ENCODE measurements at regions not wholly inside any gene's neighbourhood (a gene's known extent, or its start where the extent isn't known, plus 50 kb on each side); places are given as distances from the start of the nearest gene placed in this dataset.
"Not testable (repeated sequence)": the region's sequence is repeated elsewhere in the genome, so short reads cannot be mapped to it uniquely, and the experiment has no call there.

DNA sequence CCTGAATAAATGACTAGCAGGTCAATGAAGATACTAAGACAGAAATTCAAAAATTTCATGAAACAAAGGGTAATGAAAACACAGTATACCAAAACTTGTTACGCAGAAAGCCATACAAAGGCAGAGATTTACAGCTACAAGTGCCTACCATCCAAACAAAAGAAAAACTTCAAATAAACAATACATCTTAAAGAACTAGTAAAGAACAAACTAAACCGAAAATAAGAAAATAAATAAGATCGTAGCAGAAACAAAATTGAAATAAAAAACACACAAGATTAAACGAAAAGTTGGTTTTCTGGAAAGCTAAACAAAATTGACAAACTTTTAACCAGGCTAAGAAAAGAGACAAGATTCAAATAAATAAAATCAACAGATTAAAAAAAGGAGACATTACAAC is 51.5 kb downstream of the VPREB1 start:
- not testable (repeated sequence) for DNase-seq (ENCODE audit: low spot score)

DNA sequence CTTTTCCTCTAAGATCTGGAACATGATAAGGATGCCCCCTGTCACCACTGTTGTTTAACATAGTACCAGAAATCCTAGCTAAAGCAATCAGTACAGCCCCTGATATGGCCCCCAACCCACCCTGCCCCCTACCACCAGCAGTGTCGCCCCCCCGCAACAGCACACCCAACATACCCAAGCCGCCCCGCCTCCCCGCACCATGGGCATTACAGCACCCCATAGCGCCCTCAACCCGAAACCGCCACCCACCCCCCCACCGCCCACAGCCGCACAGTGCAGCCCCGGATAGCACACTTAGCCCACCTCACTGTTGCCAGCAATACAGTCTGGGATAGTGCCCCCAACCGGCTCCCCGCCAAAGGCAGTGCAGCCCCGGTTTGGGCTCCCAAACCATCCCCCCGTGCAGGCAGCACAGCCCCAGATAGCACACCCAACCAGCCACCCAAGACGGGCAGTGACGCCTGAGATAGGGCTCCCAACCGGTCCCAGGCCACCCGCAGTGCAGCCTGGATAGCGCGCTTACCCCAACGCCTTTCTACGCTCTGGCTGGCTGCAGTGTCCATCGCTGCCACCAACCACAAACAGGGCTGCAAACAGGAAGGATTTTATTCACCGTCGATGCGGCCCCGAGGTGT is 52.7 kb downstream of the VPREB1 start:
- not testable (repeated sequence) for DNase-seq (ENCODE audit: low spot score)

DNA sequence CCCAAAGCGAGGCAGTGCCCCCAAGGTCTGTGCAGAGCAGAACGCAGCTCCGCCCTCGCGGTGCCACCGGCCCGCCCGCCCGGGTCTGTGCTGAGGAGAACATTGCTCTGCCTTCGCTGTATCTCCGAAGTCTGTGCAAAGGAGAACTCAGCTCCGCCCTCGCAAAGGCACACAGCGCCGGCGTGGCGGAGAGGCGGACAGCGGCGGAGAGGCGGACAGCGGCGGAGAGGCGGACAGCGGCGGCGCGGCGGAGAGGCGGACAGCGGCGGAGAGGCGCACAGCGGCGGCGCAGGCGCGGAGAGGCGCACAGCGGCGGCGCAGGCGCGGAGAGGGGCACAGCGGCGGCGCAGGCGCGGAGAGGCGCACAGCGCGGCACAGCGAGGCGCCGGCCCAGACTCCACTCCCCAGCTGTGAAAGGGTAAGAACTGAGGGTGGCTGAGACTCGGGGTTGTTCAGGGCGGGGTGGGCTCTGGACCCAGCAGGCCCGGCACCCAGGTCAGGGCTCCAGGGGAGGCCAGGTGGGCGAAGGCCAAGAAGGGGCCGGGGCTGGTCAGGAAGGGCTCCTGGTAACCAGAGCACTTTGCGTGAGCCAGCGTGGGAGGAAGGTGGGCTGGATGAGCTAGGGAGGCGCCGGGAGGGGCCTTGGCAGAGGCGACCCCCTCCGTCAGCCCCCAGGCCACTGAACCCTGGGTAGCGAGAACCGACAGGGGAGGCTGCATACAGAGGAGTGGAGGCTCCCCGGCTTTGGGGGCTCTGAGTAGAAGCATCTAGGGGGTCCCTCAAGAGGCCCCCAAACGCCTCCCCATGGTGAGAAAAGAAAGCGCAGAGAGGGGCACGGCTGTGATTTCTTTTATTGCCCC is 53.4 kb downstream of the VPREB1 start:
- peak; percentile 68 for DNase-seq (ENCODE audit: low spot score)

DNA sequence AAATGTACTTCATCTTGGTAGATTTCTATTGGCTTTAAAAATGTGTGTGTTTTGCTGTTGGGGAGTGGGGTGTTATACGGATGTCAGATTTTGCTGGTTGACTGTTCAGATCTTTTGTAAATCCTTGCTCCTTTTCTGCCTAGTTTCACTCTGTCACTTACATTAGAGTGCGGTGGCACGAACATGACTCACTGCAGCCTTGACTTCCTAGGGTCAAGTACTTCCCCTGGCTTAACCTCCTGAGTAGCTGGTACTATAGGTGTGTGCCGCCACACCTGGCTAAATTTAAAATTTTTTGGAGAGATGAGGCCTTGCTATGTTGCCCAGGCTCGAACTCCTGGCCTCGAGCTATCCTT is 54.0 kb downstream of the VPREB1 start:
- DNase-seq (ENCODE audit: low spot score) = peak; percentile 34

DNA sequence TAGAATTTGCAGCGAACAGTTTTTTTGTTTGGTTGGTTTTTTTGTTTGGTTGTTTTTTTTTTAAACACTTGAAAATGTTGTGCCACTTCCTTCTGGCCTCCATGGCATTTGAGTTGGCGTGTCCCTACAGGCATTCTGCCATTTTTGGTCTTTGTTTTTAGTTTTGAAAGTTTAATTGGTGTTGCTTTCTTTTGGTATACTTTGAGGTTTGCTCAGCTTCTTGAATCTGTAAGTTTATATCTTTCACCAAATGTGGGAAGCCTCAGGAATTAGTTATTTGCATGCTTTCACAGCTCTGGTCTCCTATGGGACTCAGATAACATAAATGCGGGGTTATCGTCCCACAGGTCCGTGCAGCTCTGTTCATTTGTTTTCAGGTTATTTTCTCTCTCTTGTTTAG is 55.9 kb downstream of the VPREB1 start:
- DNase-seq (ENCODE audit: low spot score) = not testable (repeated sequence)

DNA sequence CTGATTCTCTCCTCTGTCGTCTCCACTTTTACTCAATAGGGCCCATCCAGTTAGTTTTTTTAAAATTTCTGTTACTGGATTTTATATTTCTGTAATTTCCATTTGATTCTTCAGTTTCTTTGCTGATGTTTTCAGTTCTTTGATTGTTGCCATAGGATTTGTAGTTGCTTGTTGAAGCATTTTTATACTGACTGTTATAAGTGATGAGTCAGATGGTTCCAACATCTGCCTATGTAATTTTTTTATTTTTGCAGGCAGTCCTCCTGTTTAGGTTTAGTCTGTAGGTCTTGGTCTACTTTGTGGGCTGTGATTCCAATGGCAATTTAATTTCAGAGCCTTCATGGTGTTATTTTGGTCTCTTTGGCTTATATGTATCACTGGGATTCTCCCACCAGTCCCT is 56.4 kb downstream of the VPREB1 start:
- not testable (repeated sequence) for DNase-seq (ENCODE audit: low spot score)

DNA sequence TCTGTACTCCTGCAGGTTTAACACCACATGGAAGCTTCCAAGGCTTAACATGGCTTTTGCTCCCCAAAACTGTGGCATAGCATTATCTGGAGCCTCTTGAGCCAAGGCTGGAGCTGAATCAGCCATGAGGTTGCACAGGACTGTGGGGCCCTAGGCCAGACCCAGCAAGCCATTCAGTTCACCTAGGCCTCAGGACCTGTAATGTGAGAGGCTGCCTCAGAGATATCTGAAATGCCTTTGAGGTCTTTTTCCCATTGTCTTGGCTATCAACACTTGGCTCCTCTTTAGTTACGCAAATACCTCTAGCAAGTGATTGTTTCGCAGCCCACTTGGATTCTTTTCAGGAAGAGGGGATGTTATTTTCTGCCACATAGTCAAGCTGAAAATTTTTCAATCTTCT is 72.0 kb downstream of the VPREB1 start:
- no peak for DNase-seq (ENCODE audit: low spot score)

DNA sequence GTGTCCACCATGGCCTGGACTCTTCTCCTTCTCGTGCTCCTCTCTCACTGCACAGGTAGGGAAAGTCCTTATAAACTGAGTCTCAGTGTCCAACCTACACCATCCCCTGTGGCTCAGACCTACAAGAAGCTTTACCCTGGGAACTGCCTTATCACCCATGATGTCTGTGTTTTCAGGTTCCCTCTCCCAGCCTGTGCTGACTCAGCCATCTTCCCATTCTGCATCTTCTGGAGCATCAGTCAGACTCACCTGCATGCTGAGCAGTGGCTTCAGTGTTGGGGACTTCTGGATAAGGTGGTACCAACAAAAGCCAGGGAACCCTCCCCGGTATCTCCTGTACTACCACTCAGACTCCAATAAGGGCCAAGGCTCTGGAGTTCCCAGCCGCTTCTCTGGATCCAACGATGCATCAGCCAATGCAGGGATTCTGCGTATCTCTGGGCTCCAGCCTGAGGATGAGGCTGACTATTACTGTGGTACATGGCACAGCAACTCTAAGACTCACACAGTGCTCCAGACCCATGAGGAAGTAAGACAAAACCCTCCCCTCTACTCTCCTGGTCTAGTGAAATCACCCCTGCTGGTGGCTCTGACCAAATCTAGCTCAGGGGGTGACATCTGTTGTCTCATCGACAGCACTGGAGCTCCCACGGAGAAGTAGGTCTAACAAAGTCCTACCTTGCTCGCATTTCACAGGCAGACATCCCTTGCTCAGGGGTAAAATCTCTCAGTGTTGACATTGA is 74.3 kb downstream of the VPREB1 start:
- no peak for DNase-seq (ENCODE audit: low spot score)

DNA sequence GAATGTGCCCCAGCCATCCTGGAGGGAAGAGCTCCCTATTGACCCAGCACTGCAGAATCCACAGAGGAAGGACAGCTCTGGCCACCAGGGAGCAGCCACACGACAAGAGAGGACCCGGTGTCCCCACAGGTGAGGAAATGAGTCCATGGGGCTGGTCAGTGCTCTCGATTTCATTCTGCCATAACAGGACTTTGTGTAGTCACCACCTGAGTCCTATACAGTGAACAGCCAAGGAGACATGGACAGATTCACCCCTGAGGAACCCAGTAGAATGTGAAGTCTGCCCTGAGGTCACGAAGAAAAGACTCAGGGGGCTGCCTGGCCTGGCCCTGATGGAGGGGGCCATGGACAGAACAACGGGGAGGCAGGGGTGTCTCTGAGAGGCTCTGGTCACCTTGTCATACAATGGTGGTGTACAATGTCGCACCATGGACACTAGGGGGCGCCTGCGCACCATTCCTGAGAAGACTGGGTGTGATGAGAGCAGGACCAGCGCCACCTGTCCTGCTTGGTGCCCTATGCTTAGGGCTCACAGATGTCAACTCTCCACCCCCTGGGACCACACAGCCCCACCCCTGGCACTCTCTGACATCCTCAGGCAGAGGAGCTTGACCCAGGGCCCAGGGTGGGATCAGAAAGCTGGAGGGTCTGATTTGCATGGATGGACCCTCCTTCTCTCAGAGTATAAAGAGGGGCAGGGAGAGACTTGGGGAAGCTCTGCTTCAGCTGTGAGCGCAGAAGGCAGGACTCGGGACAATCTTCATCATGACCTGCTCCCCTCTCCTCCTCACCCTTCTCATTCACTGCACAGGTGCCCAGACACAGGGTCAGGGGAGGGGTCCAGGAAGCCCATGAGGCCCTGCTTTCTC is 77.4 kb downstream of the VPREB1 start:
- peak; percentile 73 for DNase-seq (ENCODE audit: low spot score)

DNA sequence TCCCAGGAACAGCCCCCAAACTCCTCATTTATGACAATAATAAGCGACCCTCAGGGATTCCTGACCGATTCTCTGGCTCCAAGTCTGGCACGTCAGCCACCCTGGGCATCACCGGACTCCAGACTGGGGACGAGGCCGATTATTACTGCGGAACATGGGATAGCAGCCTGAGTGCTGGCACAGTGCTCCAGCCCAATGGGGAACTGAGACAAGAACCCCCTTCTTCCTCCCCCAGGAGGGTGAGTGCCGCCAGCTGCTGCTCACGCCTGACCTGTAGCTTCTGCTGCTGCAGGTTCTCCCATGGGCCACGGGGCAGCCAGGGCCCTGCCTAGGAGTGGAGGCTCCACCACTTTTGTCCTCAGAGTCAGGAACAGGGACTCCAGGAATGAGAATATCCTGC is 78.2 kb downstream of the VPREB1 start:
- no peak for DNase-seq (ENCODE audit: low spot score)

DNA sequence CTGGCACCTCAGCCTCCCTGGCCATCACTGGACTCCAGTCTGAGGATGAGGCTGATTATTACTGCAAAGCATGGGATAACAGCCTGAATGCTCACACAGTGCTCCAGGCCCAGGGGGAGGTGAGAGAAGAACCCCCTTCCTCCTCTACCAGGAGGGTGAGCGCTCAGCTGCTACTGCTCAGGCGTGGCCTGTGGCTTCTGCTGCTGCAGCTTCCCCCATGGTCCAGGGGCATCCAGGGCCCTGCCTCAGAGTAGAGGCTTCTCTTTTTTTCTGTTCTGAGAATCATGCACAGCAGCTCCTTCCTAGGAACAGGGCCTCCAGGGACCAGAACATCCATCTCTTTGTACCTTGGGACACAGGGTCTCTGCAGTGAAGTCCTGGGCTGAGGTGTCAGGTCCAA is 83.1 kb downstream of the VPREB1 start:
- no peak for DNase-seq (ENCODE audit: low spot score)

DNA sequence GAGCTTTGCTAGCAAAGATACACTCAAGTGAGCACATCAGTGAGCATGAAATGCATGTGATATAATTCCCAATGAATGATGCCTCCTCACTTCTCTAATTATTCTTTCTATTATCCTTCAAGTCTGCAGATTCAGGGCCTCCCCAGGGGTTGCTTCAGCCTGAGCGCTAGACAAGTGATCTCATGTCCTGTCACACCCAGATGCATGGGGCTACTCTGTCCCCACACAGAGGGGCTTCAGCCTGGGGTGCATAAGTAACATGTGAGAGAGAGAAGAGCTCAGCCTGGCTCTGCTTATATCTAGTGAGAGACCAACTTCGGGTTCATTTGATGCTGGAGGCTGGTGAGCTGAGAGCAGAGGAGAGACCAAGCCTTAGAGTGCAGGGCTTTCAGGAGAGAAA is 85.2 kb downstream of the VPREB1 start:
- no peak for DNase-seq (ENCODE audit: low spot score)

DNA sequence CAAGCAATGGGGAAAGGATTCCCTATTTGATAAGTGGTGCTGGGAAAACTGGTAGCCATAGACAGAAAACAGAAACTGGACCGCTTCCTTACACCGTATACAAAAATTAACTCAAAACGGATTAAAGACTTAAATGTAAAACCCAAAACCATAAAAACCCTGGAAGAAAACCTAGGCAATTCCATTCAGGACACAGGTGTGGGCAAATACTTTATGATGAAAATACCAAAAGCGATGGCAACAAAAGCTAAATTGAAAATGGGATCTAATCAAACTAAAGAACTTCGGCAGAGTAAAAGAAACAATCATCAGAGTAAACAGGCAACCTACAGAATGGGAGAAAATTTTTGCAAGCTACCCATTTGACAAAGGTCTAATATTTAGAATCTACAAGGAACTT is 91.1 kb downstream of the VPREB1 start:
- not testable (repeated sequence) for DNase-seq (ENCODE audit: low spot score)

DNA sequence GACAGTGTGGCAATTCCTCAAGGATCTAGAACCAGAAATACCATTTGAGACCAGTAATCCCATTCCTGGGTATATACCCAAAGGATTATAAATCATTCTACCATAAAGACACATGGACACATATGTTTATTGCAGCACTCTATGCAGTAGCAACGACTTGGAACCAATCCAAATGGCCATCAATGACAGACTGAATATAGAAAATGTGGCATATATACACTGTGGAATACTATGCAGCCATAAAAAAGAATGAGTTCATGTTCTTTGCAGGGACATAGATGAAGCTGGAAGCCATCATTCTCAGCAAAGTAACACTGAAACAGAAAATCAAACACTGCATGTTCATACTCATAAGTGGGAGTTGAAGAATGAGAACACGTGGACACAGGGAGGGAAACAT is 91.7 kb downstream of the VPREB1 start:
- not testable (repeated sequence) for DNase-seq (ENCODE audit: low spot score)

DNA sequence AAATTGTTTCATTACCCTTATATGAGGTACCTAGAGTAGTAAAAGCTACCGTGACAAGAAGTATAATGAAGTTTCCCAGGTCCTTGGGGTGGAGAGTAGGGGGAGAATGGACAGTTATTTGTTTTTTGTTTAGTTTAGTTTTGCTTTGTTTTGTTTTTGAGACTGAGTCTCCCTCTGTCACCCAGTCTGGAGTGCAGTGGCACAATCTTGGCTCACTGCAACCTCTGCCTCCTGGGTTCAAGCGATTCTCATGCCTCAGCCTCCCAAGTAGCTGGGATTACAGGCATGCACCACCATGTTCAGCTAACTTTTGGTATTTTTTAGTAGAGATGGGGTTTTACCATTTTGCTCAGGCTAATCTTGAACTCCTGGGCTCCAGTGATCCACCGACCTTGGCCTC is 94.2 kb downstream of the VPREB1 start:
- DNase-seq (ENCODE audit: low spot score) = not testable (repeated sequence)

DNA sequence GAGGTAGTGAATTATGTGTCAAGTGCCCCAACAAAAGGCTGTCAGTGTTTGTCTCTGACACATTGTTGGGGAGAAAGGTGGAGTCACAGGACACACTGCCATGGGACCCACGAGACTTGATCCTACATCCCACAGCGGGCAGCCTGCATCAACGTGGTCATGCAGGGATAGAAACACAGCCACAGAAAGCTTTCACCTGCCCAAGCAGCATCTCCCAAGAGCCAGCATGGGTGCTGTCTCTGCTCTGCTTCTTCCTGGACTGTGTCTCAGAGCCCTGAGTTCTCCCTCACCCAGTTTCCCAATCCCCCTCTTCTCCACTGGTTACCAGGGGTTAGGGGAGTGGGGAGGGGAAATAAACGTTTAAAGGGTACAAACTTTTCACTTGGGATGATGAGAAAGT is 97.2 kb downstream of the VPREB1 start:
- DNase-seq (ENCODE audit: low spot score) = no peak

DNA sequence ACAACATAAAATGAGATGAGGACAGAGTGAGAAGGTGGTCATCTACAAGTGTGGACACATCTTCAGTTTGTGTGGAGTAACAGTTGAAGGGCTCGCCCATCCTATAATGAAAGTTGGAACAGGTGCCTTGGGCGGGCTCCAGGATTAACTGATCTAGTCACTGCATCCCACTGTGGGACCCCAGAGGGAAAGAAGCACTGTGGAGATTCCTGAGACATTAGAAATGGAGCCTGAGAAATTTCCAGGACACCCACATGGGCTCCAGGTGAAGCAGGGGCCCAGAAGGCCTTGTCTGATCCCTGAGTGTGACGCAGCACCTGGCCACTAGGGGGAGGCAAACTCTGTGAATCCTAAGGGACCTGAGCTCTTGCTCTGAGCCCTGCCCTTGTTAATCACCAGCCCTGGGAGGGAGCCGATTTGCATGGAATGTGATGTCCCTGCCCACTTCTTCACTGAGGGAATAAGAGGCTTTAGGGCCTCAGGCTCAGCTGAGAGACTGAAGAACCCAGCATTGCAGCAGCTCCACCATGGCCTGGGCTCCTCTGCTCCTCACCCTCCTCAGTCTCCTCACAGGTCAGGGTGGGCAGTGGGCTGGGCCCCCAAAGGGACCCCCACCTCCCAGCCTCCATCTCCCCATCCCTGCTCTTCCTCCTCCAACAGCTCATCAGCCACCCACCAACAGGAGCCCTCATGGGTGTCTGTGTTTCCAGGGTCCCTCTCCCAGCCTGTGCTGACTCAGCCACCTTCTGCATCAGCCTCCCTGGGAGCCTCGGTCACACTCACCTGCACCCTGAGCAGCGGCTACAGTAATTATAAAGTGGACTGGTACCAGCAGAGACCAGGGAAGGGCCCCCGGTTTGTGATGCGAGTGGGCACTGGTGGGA is 98.4 kb downstream of the VPREB1 start:
- DNase-seq (ENCODE audit: low spot score) = peak; percentile 55

DNA sequence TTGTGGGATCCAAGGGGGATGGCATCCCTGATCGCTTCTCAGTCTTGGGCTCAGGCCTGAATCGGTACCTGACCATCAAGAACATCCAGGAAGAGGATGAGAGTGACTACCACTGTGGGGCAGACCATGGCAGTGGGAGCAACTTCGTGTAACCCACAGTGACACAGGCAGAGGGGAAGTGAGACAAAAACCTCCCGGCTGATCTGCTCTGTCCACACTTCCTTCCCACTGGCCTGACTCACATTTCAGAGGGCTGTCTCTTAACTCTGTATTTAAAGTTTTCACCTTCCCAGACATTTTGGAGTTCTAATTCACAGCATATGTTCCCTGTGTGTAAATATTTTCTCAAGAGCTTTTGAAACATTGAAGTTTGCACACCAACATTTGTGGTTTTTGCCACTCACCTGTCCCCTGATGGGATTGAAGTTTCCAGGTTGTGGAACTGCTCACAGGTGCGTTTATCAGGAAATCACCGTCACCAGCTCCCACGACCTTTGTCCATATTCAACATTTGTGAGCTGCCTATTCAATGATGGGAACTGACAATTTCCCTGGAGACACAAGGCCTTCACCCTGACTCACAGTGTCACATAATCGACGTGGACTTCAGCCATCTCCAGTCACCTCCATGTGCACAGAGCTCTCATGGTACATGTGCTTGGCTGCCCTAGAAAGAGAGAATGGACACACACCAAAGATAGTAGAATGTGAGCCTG is 99.2 kb downstream of the VPREB1 start:
- DNase-seq (ENCODE audit: low spot score) = no peak

DNA sequence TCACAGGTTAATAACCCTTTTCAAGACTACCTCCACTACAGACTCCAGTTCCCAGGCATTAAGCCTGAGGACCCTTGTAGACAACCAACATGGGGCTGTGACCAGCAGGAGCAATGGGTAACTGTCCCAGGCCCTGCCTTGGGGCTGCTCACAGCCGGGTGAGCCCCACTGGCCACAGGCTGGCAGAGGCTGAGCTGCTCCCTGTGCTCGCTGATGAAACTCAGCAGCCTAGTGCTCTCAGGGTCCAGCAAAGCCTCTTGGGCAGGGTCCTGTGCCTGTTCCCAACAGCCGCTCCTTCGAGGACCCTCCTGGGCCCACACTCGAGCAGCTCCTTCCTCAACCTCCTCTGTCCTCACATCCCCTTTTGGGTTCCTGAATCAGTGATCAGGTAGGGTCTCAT is 99.8 kb downstream of the VPREB1 start:
- DNase-seq (ENCODE audit: low spot score) = no peak

DNA sequence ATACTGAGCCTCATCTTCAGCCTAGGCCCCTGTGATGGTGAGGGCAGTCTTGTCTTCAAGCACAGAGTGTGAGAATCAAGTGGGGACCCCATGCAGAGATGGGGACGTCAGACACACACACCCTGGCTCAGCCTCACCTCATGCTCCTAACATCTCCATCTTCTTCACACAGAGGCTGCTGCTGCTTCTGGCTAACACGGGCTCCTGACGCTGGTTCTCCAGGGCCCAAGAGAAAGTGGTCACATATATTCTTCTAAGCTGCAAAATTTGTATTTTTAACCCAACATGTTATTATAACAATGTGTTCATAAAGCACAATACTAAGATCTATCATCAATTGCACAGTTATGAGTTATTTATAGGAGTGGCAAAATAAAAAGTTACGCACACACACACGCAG is 101.2 kb downstream of the VPREB1 start:
- no peak for DNase-seq (ENCODE audit: low spot score)

All from activated CD4-positive, alpha-beta T cell treated with anti-CD3 and anti-CD28 coated beads, Interleukin-2, Interleukin-4, amounts not matched to agents 100 ng/mL and 50 ng/mL, durations not matched to agents 16 hours and 8 hours (primary cell).